ENCODE measurements at regions not wholly inside any gene's neighbourhood (a gene's known extent, or its start where the extent isn't known, plus 50 kb on each side); places are given as distances from the start of the nearest gene placed in this dataset.

GRCh38 chr20:58162986-58163385 is 65.5 kb downstream of the ANKRD60 start:
- DNase-seq (ENCODE audit: low spot score) = no peak

GRCh38 chr20:58161192-58161591 is 67.3 kb downstream of the ANKRD60 start:
- DNase-seq (ENCODE audit: low spot score) = no peak

GRCh38 chr20:58160451-58161061 is 67.9 kb downstream of the ANKRD60 start:
- DNase-seq (ENCODE audit: low spot score) = no peak

- DNase-seq (ENCODE audit: low spot score) = no peak
Observed at GRCh38 chr20:58155148-58155925, 73.1 kb downstream of the ANKRD60 start.

- no peak for DNase-seq (ENCODE audit: low spot score)
Observed at GRCh38 chr20:58154113-58154512, 74.3 kb downstream of the ANKRD60 start.

- no peak for DNase-seq (ENCODE audit: low spot score)
Observed at GRCh38 chr20:58153121-58153520, 75.3 kb downstream of the ANKRD60 start.

- no peak for DNase-seq (ENCODE audit: low spot score)
Observed at GRCh38 chr20:58150772-58151171, 77.7 kb downstream of the ANKRD60 start.

- DNase-seq (ENCODE audit: low spot score) = no peak
Observed at GRCh38 chr20:58149437-58150091, 78.9 kb downstream of the ANKRD60 start.

GRCh38 chr20:58148891-58149290 is 79.6 kb downstream of the ANKRD60 start:
- DNase-seq (ENCODE audit: low spot score) = peak; percentile 35

GRCh38 chr20:58147628-58148370 is 80.7 kb downstream of the ANKRD60 start:
- peak; percentile 68 for DNase-seq (ENCODE audit: low spot score)

- peak; percentile 53 for DNase-seq (ENCODE audit: low spot score)
Observed at GRCh38 chr20:58146746-58147140, 81.7 kb downstream of the ANKRD60 start.

GRCh38 chr20:58146081-58146745 is 82.2 kb downstream of the ANKRD60 start:
- DNase-seq (ENCODE audit: low spot score) = no peak

- DNase-seq (ENCODE audit: low spot score) = peak; percentile 51
Observed at GRCh38 chr20:58145506-58146080, 82.9 kb downstream of the ANKRD60 start.

GRCh38 chr20:58144096-58144495 is 84.4 kb downstream of the ANKRD60 start:
- DNase-seq (ENCODE audit: low spot score) = peak; percentile 4

- DNase-seq (ENCODE audit: low spot score) = peak; percentile 49
Observed at GRCh38 chr20:58143531-58143930, 84.9 kb downstream of the ANKRD60 start.

GRCh38 chr20:58142843-58143185 is 85.6 kb downstream of the ANKRD60 start:
- peak; percentile 89 for DNase-seq (ENCODE audit: low spot score)

- peak; percentile 41 for DNase-seq (ENCODE audit: low spot score)
Observed at GRCh38 chr20:58141971-58142842, 86.2 kb downstream of the ANKRD60 start.

- peak; percentile 55 for DNase-seq (ENCODE audit: low spot score)
Observed at GRCh38 chr20:58141496-58141895, 87.0 kb downstream of the ANKRD60 start.

GRCh38 chr20:58140787-58141425 is 87.5 kb downstream of the ANKRD60 start:
- peak; percentile 9 for DNase-seq (ENCODE audit: low spot score)

Measured in mesenteric fat pad (tissue), 1 donor.